SU-DHL-6 (cell line): ENCODE measurements at regions not wholly inside any gene's neighbourhood (a gene's known extent, or its start where the extent isn't known, plus 50 kb on each side); places are given as distances from the start of the nearest gene placed in this dataset.

ENCODE experiments used
- H2AFZ ChIP-seq: fragments of 200-600 bp; sonication (generic); 2 replicates; pipeline ENCODE4 v1.6.1; 2014; ENCODE audit warnings: low read depth, mild to moderate bottlenecking, moderate library complexity, mixed read lengths, antibody characterized with exemption, low read length; ENCODE audit not compliant: severe bottlenecking
- H3F3A ChIP-seq: fragments of 200-600 bp; shearing (Covaris generic); 2 replicates; pipeline ENCODE4 v1.6.0; 2016; ENCODE audit warnings: antibody characterized with exemption, mild to moderate bottlenecking; ENCODE audit not compliant: insufficient read depth
- H3K27ac ChIP-seq: fragments of 200-600 bp; sonication (generic); 2 replicates; pipeline ENCODE4 v1.5.1; 2016; ENCODE audit warnings: low read depth, mild to moderate bottlenecking, low read length, moderate library complexity, mixed read lengths
- H3K27me3 ChIP-seq: fragments of 200-600 bp; sonication (generic), shearing (Covaris generic); 2 replicates; pipeline ENCODE4 v1.6.0; 2014; ENCODE audit warnings: mild to moderate bottlenecking, low read length
- H3K36me3 ChIP-seq: fragments of 200-600 bp; sonication (generic); 2 replicates; pipeline ENCODE4 v1.6.1; 2014; ENCODE audit warnings: mild to moderate bottlenecking, low read length, mixed read lengths
- H3K4me2 ChIP-seq: fragments of 300-600, 200-600 bp; shearing (Covaris generic), sonication (generic); 2 replicates; pipeline ENCODE4 v1.6.0; 2014; ENCODE audit warnings: low read length, low read depth, mild to moderate bottlenecking; ENCODE audit not compliant: poor library complexity, severe bottlenecking
- H3K4me3 ChIP-seq: fragments of 200-600 bp; sonication (generic); 2 replicates; pipeline ENCODE4 v1.5.1; 2014; ENCODE audit warnings: antibody characterized with exemption, low read length, mild to moderate bottlenecking, mixed read lengths; ENCODE audit not compliant: insufficient read depth, poor library complexity, severe bottlenecking
- H3K79me2 ChIP-seq: fragments of 200-600 bp; sonication (generic); 2 replicates; pipeline ENCODE4 v1.6.1; 2014; ENCODE audit warnings: mild to moderate bottlenecking, low read length, moderate library complexity; ENCODE audit not compliant: insufficient read depth
- H3K9ac ChIP-seq: fragments of 200-600 bp; sonication (generic); 2 replicates; pipeline ENCODE4 v1.7.0; 2014; ENCODE audit warnings: mild to moderate bottlenecking, low read length
- H3K9me2 ChIP-seq: fragments of 200-600 bp; sonication (generic); replicated peaks from 2 replicates; pipeline ENCODE4 v1.6.1; 2014; ENCODE audit warnings: low read length; ENCODE audit not compliant: insufficient read depth
- H3K9me3 ChIP-seq: fragments of 200-600 bp; sonication (generic); 2 replicates; pipeline ENCODE4 v1.6.1; 2014; ENCODE audit warnings: low read length, mixed read lengths; ENCODE audit not compliant: insufficient read depth
- H4K20me1 ChIP-seq: fragments of 200-600 bp; sonication (generic); 2 replicates; pipeline ENCODE4 v1.6.1; 2014; ENCODE audit warnings: low read depth, mild to moderate bottlenecking, antibody characterized with exemption, low read length, moderate library complexity, mixed read lengths
- EZH2phosphoT487 ChIP-seq: fragments of 200-600 bp; sonication (generic), shearing (Covaris generic); conservative IDR thresholded peaks from 2 replicates; pipeline ENCODE4 v1.6.1; 2018; ENCODE audit warnings: mild to moderate bottlenecking, antibody characterized with exemption, low read length, moderate library complexity, mixed read lengths
- TF ChIP-seq, protein P1 (sequence below): fragments of 200-600 bp; sonication (generic); IDR thresholded peaks from one replicate; pipeline ENCODE4 v1.5.1; 2017; ENCODE audit warnings: antibody characterized with exemption, mild to moderate bottlenecking, low read length, moderate library complexity; ENCODE audit not compliant: insufficient read depth, poor library complexity, severe bottlenecking

DNA sequence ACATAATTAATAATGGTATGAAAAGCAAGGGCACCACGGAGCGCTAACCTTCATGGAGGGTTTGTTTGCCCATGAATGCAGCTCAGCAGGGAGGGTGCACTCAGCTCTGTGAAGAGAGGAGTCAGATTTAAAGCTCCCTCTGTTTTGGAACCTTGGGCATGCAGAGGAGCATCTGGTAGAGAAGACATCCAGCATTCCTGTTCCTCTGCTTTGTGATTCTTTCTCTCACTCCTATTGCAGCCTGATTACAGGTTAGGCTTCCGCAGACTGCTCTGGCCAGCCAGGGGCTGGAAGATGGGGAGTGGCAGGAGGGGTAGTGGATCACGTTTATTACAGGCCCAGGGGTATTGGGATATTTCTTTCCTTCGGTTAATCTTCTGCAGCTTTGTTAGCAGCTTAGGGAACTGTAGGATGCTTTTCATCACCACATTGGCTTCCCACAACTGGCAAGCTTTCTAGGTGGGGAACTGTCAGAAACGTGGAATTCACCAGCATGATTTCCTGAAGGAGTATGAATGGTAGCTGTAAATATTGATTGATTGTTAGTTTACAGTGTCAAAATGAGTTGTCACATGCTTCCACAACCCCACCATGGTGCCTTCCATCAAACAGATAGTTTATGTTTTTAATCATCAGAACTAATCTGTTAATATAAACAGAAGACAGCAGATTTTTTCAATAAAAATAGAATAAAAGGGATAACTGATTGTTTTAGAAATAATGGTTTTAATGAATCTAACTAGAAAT is 201.1 kb downstream of the VAPA start:
- no peaks in the 10 kb centered on the region for H3K27me3 ChIP-seq
- H2AFZ ChIP-seq: no peak overlapping the region
- no peaks in the 10 kb centered on the region for H3K36me3 ChIP-seq
- H3F3A ChIP-seq: no peaks in the 10 kb centered on the region
- TF ChIP-seq EZH2phosphoT487: no peak
- TF ChIP-seq, protein P1, sequence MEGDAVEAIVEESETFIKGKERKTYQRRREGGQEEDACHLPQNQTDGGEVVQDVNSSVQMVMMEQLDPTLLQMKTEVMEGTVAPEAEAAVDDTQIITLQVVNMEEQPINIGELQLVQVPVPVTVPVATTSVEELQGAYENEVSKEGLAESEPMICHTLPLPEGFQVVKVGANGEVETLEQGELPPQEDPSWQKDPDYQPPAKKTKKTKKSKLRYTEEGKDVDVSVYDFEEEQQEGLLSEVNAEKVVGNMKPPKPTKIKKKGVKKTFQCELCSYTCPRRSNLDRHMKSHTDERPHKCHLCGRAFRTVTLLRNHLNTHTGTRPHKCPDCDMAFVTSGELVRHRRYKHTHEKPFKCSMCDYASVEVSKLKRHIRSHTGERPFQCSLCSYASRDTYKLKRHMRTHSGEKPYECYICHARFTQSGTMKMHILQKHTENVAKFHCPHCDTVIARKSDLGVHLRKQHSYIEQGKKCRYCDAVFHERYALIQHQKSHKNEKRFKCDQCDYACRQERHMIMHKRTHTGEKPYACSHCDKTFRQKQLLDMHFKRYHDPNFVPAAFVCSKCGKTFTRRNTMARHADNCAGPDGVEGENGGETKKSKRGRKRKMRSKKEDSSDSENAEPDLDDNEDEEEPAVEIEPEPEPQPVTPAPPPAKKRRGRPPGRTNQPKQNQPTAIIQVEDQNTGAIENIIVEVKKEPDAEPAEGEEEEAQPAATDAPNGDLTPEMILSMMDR: no peak
- no peak overlapping the region for H3K4me2 ChIP-seq
- H3K27ac ChIP-seq: no peak overlapping the region
- H3K9me3 ChIP-seq: no peaks in the 10 kb centered on the region
- no peaks in the 10 kb centered on the region for H4K20me1 ChIP-seq
- no peaks in the 10 kb centered on the region for H3K9me2 ChIP-seq
- H3K79me2 ChIP-seq: no peaks in the 10 kb centered on the region
- no peak overlapping the region for H3K9ac ChIP-seq
- H3K4me3 ChIP-seq: no peak overlapping the region

DNA sequence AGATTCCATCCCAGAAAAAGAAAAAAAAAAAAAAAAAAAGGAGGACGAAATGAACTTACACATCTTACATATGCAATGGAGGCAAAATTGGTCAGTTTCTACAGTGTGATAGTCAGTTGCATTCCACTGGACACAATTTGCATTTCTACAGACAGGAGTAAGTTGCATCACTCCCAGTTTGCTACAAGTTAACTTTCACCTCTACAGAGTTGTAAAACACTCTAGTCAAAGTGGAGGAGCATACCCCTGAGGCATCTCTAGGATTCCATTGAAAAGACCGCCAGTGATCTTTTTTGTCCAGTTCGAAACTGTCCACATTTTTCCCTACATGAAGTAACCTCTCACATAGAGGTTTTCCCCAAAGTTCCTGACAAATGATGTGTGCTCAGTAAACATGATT is 202.8 kb downstream of the VAPA start:
- H4K20me1 ChIP-seq: no peaks in the 10 kb centered on the region
- H3K9me2 ChIP-seq: no peaks in the 10 kb centered on the region
- no peak overlapping the region for H3K4me2 ChIP-seq
- H3K27ac ChIP-seq: no peak overlapping the region
- no peak for TF ChIP-seq EZH2phosphoT487
- TF ChIP-seq, protein P1: no peak
- H3K36me3 ChIP-seq: no peaks in the 10 kb centered on the region
- H2AFZ ChIP-seq: no peak overlapping the region
- H3K4me3 ChIP-seq: no peak overlapping the region
- H3K9ac ChIP-seq: no peak overlapping the region
- no peaks in the 10 kb centered on the region for H3K79me2 ChIP-seq
- H3K9me3 ChIP-seq: no peaks in the 10 kb centered on the region
- H3F3A ChIP-seq: no peaks in the 10 kb centered on the region
- no peaks in the 10 kb centered on the region for H3K27me3 ChIP-seq

DNA sequence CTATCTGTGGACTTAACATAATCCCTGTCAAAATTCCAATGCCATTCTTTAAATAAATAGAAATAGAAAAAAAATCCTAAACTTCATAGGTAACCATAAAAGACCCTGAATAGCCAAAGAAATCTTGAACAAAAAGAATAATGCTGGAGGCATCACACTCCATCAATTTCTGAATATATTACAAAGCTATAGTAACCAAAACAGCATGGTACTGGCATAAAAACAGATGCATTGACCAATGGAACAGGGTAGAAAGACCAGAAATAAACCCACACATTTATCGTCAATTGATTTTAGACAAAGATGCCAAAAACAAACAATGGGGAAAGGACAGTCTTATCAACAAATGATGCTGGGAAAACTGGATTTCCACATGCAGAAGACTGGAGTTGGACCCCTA is 205.7 kb downstream of the VAPA start:
- Histone ChIP-seq H3K4me2 (no peak overlapping the region), H2AFZ (no peak overlapping the region), H4K20me1 (no peaks in the 10 kb centered on the region), H3K79me2 (no peaks in the 10 kb centered on the region), H3K9me2 (no peaks in the 10 kb centered on the region), H3F3A (no peaks in the 10 kb centered on the region), H3K4me3 (no peak overlapping the region), H3K9me3 (no peaks in the 10 kb centered on the region), H3K9ac (no peak overlapping the region), H3K27ac (no peak overlapping the region), H3K36me3 (no peaks in the 10 kb centered on the region), H3K27me3 (no peaks in the 10 kb centered on the region)
- TF ChIP-seq EZH2phosphoT487: no peak
- TF ChIP-seq, protein P1: no peak
